GM06990 (cell line): ENCODE measurements at regions not wholly inside any gene's neighbourhood (a gene's known extent, or its start where the extent isn't known, plus 50 kb on each side); places are given as distances from the start of the nearest gene placed in this dataset.

ENCODE experiments used
- DNase-seq: peaks from one replicate; pipeline ENCODE4 v3.0.0-alpha.2; 2011; ENCODE audit not compliant: insufficient read length; ENCODE audit errors: extremely low read depth
- H3K27me3 ChIP-seq: replicated peaks from 2 replicates; pipeline ENCODE4 v1.6.0; 2011; ENCODE audit warnings: low read length; ENCODE audit not compliant: control insufficient read depth, insufficient read depth
- H3K36me3 ChIP-seq: 2 replicates; pipeline ENCODE4 v1.5.1; 2011; ENCODE audit warnings: low read length; ENCODE audit not compliant: control insufficient read depth, insufficient read depth
- H3K4me3 ChIP-seq: replicated peaks from 2 replicates; pipeline ENCODE4 v1.5.1; 2011; ENCODE audit warnings: low read depth, mild to moderate bottlenecking, control low read depth, low read length
- CTCF ChIP-seq: IDR thresholded peaks from 2 replicates; pipeline ENCODE4 v1.5.1; 2011; ENCODE audit warnings: low read length, control low read depth, mild to moderate bottlenecking, inconsistent platforms; ENCODE audit not compliant: insufficient read depth, poor library complexity, severe bottlenecking

- no peak for DNase-seq
- TF ChIP-seq CTCF, result no peak
Observed at GRCh38 chr13:39941236-39941635, 285.8 kb downstream of the COG6 start.

GRCh38 chr13:39941911-39942551 is 286.6 kb downstream of the COG6 start:
- H3K4me3 ChIP-seq, result no peak overlapping the region
- no peaks in the 10 kb centered on the region for H3K27me3 ChIP-seq
- TF ChIP-seq CTCF, result no peak

More at GRCh38 chr13:39941236-39941635, 285.8 kb downstream of the COG6 start:
- H3K27me3 ChIP-seq, result no peaks in the 10 kb centered on the region
- H3K4me3 ChIP-seq, result no peak overlapping the region
- no peaks in the 10 kb centered on the region for H3K36me3 ChIP-seq

GRCh38 chr13:39942552-39943273 is 287.3 kb downstream of the COG6 start:
- H3K27me3 ChIP-seq, result no peaks in the 10 kb centered on the region
- no peak overlapping the region for H3K4me3 ChIP-seq
- no peak for DNase-seq

More at GRCh38 chr13:39941911-39942551, 286.6 kb downstream of the COG6 start:
- H3K36me3 ChIP-seq, result no peaks in the 10 kb centered on the region
- no peak for DNase-seq

GRCh38 chr13:39943711-39944110 is 288.2 kb downstream of the COG6 start:
- Histone ChIP-seq H3K36me3 (no peaks in the 10 kb centered on the region), H3K27me3 (no peaks in the 10 kb centered on the region), H3K4me3 (no peak overlapping the region)
- TF ChIP-seq CTCF, result no peak
- no peak for DNase-seq

More at GRCh38 chr13:39942552-39943273, 287.3 kb downstream of the COG6 start:
- H3K36me3 ChIP-seq, result no peaks in the 10 kb centered on the region
- TF ChIP-seq CTCF, result peak; percentile 100

- Histone ChIP-seq H3K27me3 (no peaks in the 10 kb centered on the region), H3K36me3 (no peaks in the 10 kb centered on the region), H3K4me3 (no peak overlapping the region)
- DNase-seq, result no peak
- TF ChIP-seq CTCF, result no peak
Observed at GRCh38 chr13:39945226-39945625, 289.8 kb downstream of the COG6 start.
